ENCODE measurements at regions not wholly inside any gene's neighbourhood (a gene's known extent, or its start where the extent isn't known, plus 50 kb on each side); places are given as distances from the start of the nearest gene placed in this dataset.

DNA sequence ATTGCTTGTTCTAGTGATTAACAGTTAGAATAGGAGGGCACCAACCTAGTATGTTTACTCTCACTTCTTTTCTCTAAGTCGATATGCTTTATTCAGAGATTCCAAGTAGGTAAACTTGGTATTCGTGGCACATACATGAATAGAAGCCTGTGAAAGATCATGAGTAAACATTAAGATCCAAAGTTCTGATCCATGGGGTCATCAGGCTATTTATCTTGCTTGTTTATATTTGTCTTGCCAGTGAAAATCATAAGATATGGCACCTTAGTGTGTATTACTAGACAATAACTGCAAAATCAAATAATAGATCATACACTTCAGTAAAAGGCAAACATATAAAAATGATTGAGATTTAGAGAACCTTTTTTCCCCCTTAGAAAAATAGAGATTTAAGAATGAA lies 56.5 kb upstream of the LHFPL3 start:
- Histone ChIP-seq H3K9ac (ENCODE audit: insufficient read depth, low read length, poor library complexity, severe bottlenecking) (no peak overlapping the region), H3K79me2 (ENCODE audit: insufficient read depth, low read length) (no peaks in the 10 kb centered on the region), H4K20me1 (ENCODE audit: insufficient read depth, low read length) (no peaks in the 10 kb centered on the region), H3K4me1 (ENCODE audit: control insufficient read depth in 1 of 2, insufficient read depth in 2 of 2, low read length in 2 of 2) (no peaks in the 10 kb centered on the region), H3K9me3 (replicated peaks in 1 of 2; ENCODE audit: control insufficient read depth in 1 of 2, insufficient read depth in 1 of 2, low read length in 2 of 2) (peaks cover 0 to 2% of the 10 kb centered on the region in 2 donors), H3K4me3 (replicated peaks in 1 of 3; ENCODE audit: low read depth in 2 of 3, low read length in 3 of 3) (no peak overlapping the region), H3K27me3 (ENCODE audit: control insufficient read depth in 2 of 2, insufficient read depth in 2 of 2, low read length in 2 of 2) (no peaks in the 10 kb centered on the region), H3K4me2 (replicated peaks; ENCODE audit: extremely low read depth, low read length, poor library complexity, severe bottlenecking) (no peak overlapping the region), H3K36me3 (replicated peaks in 1 of 2; ENCODE audit: control insufficient read depth in 1 of 2, insufficient read depth in 2 of 2, low read length in 2 of 2) (no peaks in the 10 kb centered on the region), H2AFZ (ENCODE audit: insufficient read depth, low read depth, low read length, poor library complexity, severe bottlenecking) (no peak overlapping the region), H3K27ac (ENCODE audit: low read depth in 1 of 2, low read length in 2 of 2) (no peak overlapping the region)
- TF ChIP-seq CTCF (IDR thresholded peaks at IDR 0.05): no peak
- Mint-ChIP-seq H3K4me1 (no peaks in the 10 kb centered on the region), H3K27me3 (ENCODE audit: low read depth in 3 of 3) (peaks cover 0 to 7% (median 0%) of the 10 kb centered on the region in 3 donors), H3K27ac (no peak overlapping the region), H3K4me3 (no peak overlapping the region), H3K36me3 (no peaks in the 10 kb centered on the region), H3K9me3 (peaks cover 0 to 11% (median 6%) of the 10 kb centered on the region in 7 donors)
- DNase-seq: no peak
- no CpG with 5 or more reads among the region's 2 CpGs for WGBS (ENCODE audit: insufficient coverage)
- intact Hi-C loops (cut with micrococcal nuclease): no loop called here

DNA sequence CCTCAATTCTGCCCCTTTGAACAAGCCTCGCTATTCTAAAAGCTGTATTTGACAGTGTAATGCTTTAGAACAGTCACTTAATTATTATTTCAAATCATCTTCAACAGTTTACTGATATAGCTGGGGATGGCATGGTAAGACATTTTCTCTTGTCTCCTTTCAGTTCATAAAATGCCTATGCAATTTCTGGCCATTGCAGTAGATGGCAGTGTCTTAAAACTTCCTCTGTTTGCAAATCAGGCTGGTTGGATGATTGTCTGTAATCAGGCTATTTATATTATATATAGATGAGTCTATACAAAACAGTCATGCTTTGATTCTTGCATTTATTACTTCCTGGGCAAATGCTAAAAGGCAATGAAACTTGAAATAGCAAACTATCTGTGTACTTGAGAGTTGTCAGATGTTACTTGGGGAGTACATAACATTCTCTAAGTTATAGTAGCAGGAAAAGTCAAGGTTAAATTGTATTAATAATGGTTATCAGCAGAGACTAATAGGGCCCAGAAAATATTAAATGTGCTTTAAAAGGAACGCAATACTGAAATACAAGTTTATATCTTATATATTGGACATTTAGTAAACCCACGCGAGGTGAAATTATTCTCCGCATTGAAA lies 55.5 kb upstream of the LHFPL3 start:
- H3K4me3 ChIP-seq (replicated peaks in 1 of 3; ENCODE audit: low read depth in 2 of 3, low read length in 3 of 3): no peak overlapping the region
- no peaks in the 10 kb centered on the region for H3K27me3 ChIP-seq (ENCODE audit: control insufficient read depth in 2 of 2, insufficient read depth in 2 of 2, low read length in 2 of 2)
- H3K4me1 ChIP-seq (ENCODE audit: control insufficient read depth in 1 of 2, insufficient read depth in 2 of 2, low read length in 2 of 2): no peaks in the 10 kb centered on the region
- Mint-ChIP-seq H3K4me3 (no peak overlapping the region), H3K27ac (no peak overlapping the region), H3K27me3 (ENCODE audit: low read depth in 3 of 3) (peaks cover 0 to 7% (median 0%) of the 10 kb centered on the region in 3 donors), H3K36me3 (no peaks in the 10 kb centered on the region), H3K9me3 (peaks cover 0 to 12% (median 6%) of the 10 kb centered on the region in 7 donors), H3K4me1 (no peaks in the 10 kb centered on the region)
- TF ChIP-seq CTCF (IDR thresholded peaks at IDR 0.05): peak; percentile 1
- no peak for DNase-seq
- H3K9me3 ChIP-seq (replicated peaks in 1 of 2; ENCODE audit: control insufficient read depth in 1 of 2, insufficient read depth in 1 of 2, low read length in 2 of 2): peaks cover 0 to 2% of the 10 kb centered on the region in 2 donors
- WGBS (ENCODE audit: insufficient coverage): no CpG with 5 or more reads among the region's 5 CpGs
- H3K4me2 ChIP-seq (replicated peaks; ENCODE audit: extremely low read depth, low read length, poor library complexity, severe bottlenecking): no peak overlapping the region
- H4K20me1 ChIP-seq (ENCODE audit: insufficient read depth, low read length): no peaks in the 10 kb centered on the region
- H2AFZ ChIP-seq (ENCODE audit: insufficient read depth, low read depth, low read length, poor library complexity, severe bottlenecking): no peak overlapping the region
- no peak overlapping the region for H3K27ac ChIP-seq (ENCODE audit: low read depth in 1 of 2, low read length in 2 of 2)
- H3K79me2 ChIP-seq (ENCODE audit: insufficient read depth, low read length): no peaks in the 10 kb centered on the region
- no peaks in the 10 kb centered on the region for H3K36me3 ChIP-seq (replicated peaks in 1 of 2; ENCODE audit: control insufficient read depth in 1 of 2, insufficient read depth in 2 of 2, low read length in 2 of 2)
- intact Hi-C loops (cut with micrococcal nuclease): no loop called here
- H3K9ac ChIP-seq (ENCODE audit: insufficient read depth, low read length, poor library complexity, severe bottlenecking): no peak overlapping the region
